Body of pancreas (tissue), 4 donors: ENCODE measurements at regions not wholly inside any gene's neighbourhood (a gene's known extent, or its start where the extent isn't known, plus 50 kb on each side); places are given as distances from the start of the nearest gene placed in this dataset.

ENCODE experiments used
- ATAC-seq: fragments of 150-250 bp; one replicate; pipeline ENCODE4 v1.9.1; 2016
- DNase-seq, 4 donors: peaks; one replicate each; pipeline ENCODE4 v3.0.0-alpha.2; 2019
- H3K27ac ChIP-seq, 4 donors: fragments of 200-600 bp; sonication (generic); 1 replicate in 3 of 4; 2 replicates in 1 of 4; pipeline versions ENCODE4 v1.5.1 to v1.6.1; 2016 to 2019; ENCODE audit warnings: mild to moderate bottlenecking in 1 of 4, mixed read lengths in 1 of 4, moderate library complexity in 1 of 4
- H3K27me3 ChIP-seq, 2 donors: fragments of 200-600 bp; sonication (generic); one replicate each; pipeline ENCODE4 v1.6.0; 2016; ENCODE audit warnings: mild to moderate bottlenecking in 1 of 2
- H3K36me3 ChIP-seq, 2 donors: fragments of 200-600 bp; sonication (generic); replicated peaks in 1 of 2; 2 replicates each; pipeline ENCODE4 v1.5.1; 2016; ENCODE audit warnings: low read depth in 2 of 2; ENCODE audit not compliant: insufficient read depth in 1 of 2
- H3K4me1 ChIP-seq: fragments of 200-600 bp; sonication (generic); one replicate; pipeline ENCODE4 v1.6.0; 2016
- H3K4me3 ChIP-seq, 2 donors: fragments of 200-600 bp; sonication (generic); 1 replicate in 1 of 2; 2 replicates in 1 of 2; pipeline ENCODE4 v1.5.1; 2016 to 2019
- H3K9me3 ChIP-seq, 3 donors: fragments of 200-600 bp; sonication (generic); 1 replicate in 2 of 3; 2 replicates in 1 of 3; pipeline ENCODE4 v1.5.1; 2016
- POLR2A ChIP-seq, 3 donors: fragments of 450-650 bp; IDR thresholded peaks; one replicate each; pipeline ENCODE4 v1.6.1; 2016; ENCODE audit warnings: antibody characterized with exemption in 3 of 3, mild to moderate bottlenecking in 2 of 3
- WGBS, 2 donors: methylation state at CpG; one replicate each; pipeline ENCODE4 v1.1.5; 2017; 5-methylcytosine and 5-hydroxymethylcytosine counted together
- intact Hi-C: fragments of 100-400 bp; cut with DNase I; formaldehyde crosslinking; loops from one replicate; pipeline ENCODE4 v1.15.1; 2023
- TF ChIP-seq, protein P1 (sequence below), 7 experiments: fragments of 450-650 bp in 4 of 7; fragments of 200-600 bp in 3 of 7; sonication (generic) in 3 of 7; IDR thresholded peaks; one replicate each; pipeline ENCODE4 v1.5.1; 2016 to 2019; ENCODE audit warnings: antibody characterized with exemption in 7 of 7

GRCh38 chr4:54473077-54473545 lies 184.6 kb upstream of the KIT start:
- 30 to 48% methylated on average over 7 of the region's 7 CpGs for WGBS, 2 donors
- Histone ChIP-seq H3K4me1 (no peaks in the 10 kb centered on the region), H3K27ac (no peak overlapping the region), H3K9me3 (no peaks in the 10 kb centered on the region), H3K36me3 (no peaks in the 10 kb centered on the region), H3K4me3 (no peak overlapping the region), H3K27me3 (no peaks in the 10 kb centered on the region)
- ATAC-seq (no peak), DNase-seq (no peak)
- no peak for TF ChIP-seq POLR2A (IDR thresholded peaks at IDR 0.05)
- TF ChIP-seq, protein P1, sequence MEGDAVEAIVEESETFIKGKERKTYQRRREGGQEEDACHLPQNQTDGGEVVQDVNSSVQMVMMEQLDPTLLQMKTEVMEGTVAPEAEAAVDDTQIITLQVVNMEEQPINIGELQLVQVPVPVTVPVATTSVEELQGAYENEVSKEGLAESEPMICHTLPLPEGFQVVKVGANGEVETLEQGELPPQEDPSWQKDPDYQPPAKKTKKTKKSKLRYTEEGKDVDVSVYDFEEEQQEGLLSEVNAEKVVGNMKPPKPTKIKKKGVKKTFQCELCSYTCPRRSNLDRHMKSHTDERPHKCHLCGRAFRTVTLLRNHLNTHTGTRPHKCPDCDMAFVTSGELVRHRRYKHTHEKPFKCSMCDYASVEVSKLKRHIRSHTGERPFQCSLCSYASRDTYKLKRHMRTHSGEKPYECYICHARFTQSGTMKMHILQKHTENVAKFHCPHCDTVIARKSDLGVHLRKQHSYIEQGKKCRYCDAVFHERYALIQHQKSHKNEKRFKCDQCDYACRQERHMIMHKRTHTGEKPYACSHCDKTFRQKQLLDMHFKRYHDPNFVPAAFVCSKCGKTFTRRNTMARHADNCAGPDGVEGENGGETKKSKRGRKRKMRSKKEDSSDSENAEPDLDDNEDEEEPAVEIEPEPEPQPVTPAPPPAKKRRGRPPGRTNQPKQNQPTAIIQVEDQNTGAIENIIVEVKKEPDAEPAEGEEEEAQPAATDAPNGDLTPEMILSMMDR (IDR thresholded peaks at IDR 0.05) = no peak
- intact Hi-C loops = no loop called here

DNA sequence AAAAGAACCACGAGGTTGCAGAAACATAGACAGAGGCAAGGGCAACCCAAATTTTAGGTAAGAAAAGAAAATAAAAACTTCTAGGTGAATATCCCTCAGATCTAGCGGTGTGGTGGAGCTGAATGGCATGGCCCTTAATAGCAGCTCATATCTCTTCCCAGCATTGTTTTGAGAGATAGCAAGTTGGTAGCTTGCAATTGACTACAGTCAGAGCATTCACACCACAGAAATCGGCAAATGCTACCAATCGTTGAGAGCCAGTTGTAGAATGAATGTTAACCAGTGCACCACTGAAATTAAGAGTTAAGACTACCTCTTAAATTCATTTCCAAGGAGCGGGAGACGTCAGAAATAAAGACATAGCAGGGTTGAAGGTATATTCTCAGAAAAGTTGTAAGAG lies 184.0 kb upstream of the KIT start:
- Histone ChIP-seq H3K4me1 (no peaks in the 10 kb centered on the region), H3K27me3 (no peaks in the 10 kb centered on the region), H3K27ac (no peak overlapping the region), H3K36me3 (no peaks in the 10 kb centered on the region), H3K4me3 (no peak overlapping the region), H3K9me3 (no peaks in the 10 kb centered on the region)
- no peak for TF ChIP-seq POLR2A (IDR thresholded peaks at IDR 0.05)
- TF ChIP-seq, protein P1 (IDR thresholded peaks at IDR 0.05) = no peak
- ATAC-seq (no peak), DNase-seq (no peak)
- intact Hi-C loops = no loop called here
- WGBS, 2 donors = 69 to 73% methylated on average over 6 of the region's 6 CpGs

GRCh38 chr4:54475546-54475945 lies 182.2 kb upstream of the KIT start:
- ATAC-seq = no peak
- H3K4me3 ChIP-seq = no peak overlapping the region
- H3K27me3 ChIP-seq = no peaks in the 10 kb centered on the region
- no peak overlapping the region for H3K27ac ChIP-seq
- no peaks in the 10 kb centered on the region for H3K36me3 ChIP-seq
- no peaks in the 10 kb centered on the region for H3K4me1 ChIP-seq
- no peaks in the 10 kb centered on the region for H3K9me3 ChIP-seq
- intact Hi-C loops = no loop called here
- TF ChIP-seq, protein P1 (IDR thresholded peaks at IDR 0.05) = no peak
- TF ChIP-seq POLR2A (IDR thresholded peaks at IDR 0.05) = no peak
- no peak for DNase-seq

GRCh38 chr4:54482529-54483200 lies 175.1 kb upstream of the KIT start:
- no peak overlapping the region for H3K27ac ChIP-seq
- WGBS, 2 donors = 59 to 68% methylated on average over 6 of the region's 6 CpGs
- intact Hi-C loops = no loop called here
- TF ChIP-seq, protein P1 (IDR thresholded peaks at IDR 0.05) = no peak
- no peak for TF ChIP-seq POLR2A (IDR thresholded peaks at IDR 0.05)
- no peak for DNase-seq
- H3K4me1 ChIP-seq = no peaks in the 10 kb centered on the region
- H3K36me3 ChIP-seq = no peaks in the 10 kb centered on the region
- no peaks in the 10 kb centered on the region for H3K9me3 ChIP-seq
- H3K4me3 ChIP-seq = no peak overlapping the region
- no peaks in the 10 kb centered on the region for H3K27me3 ChIP-seq
- no peak for ATAC-seq

DNA sequence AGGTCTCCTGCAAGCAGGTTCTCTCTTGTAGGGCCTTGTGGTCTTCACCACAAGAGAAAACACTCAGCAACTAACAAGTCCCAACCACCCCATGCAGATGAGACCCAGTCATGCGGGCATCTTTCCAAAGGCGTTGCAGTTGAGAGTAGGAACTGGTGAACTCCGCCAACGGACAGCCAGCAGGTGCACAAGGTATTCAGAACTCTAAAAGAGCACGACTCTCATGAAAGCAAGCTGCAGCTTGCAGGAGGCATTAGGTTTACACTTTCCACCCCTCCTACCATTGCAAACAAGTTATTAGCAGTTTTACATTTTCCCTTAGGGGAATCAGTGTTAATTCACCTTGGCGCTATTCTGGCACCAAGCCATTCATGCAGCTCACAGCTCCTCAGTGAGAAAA lies 173.4 kb upstream of the KIT start:
- 71 to 85% methylated on average over 6 of the region's 6 CpGs for WGBS, 2 donors
- no peak for DNase-seq
- intact Hi-C loops = no loop called here
- no peak for ATAC-seq
- H3K4me1 ChIP-seq = no peaks in the 10 kb centered on the region
- no peaks in the 10 kb centered on the region for H3K36me3 ChIP-seq
- no peaks in the 10 kb centered on the region for H3K9me3 ChIP-seq
- no peak overlapping the region for H3K27ac ChIP-seq
- TF ChIP-seq POLR2A (IDR thresholded peaks at IDR 0.05) = no peak
- TF ChIP-seq, protein P1 (IDR thresholded peaks at IDR 0.05) = no peak
- no peak overlapping the region for H3K4me3 ChIP-seq
- H3K27me3 ChIP-seq = no peaks in the 10 kb centered on the region
